IMR-90 (cell line): ENCODE measurements at regions not wholly inside any gene's neighbourhood (a gene's known extent, or its start where the extent isn't known, plus 50 kb on each side); places are given as distances from the start of the nearest gene placed in this dataset.

Experiments used
- ATAC-seq: fragments of 200-7000 bp; cut with Tn5 transposase; 2 replicates; pipeline ENCODE4 v1.9.1; 2020; ENCODE audit warnings: low read depth, mild to moderate bottlenecking, moderate library complexity
- BruUV-seq: library from RNA; stranded (reverse); fragments of 400-500 nt; replicated peaks from 2 replicates; lab custom pipeline; 2021; lab: Mats Ljungman, UMichigan
- CTCF ChIA-PET: fragments of 300-600 bp; formaldehyde crosslinking; extraction: SDS; loops from one replicate; lab custom pipeline; 2021; ENCODE audit warnings: antibody characterized with exemption; lab: Yijun Ruan, JAX
- POLR2A ChIA-PET: fragments of 300-600 bp; sonication (Branson Sonifier 250); formaldehyde crosslinking; loops from one replicate; lab custom pipeline; 2022; ENCODE audit warnings: antibody characterized with exemption; ENCODE audit not compliant: unreplicated experiment; lab: Charles Lee
- DNase-seq: peaks from one replicate; pipeline ENCODE4 v3.0.0; 2013
- H2AFZ ChIP-seq: replicated peaks from 2 replicates; pipeline ENCODE3; 2013; ENCODE audit warnings: low read length, mild to moderate bottlenecking; ENCODE audit not compliant: poor library complexity
- H2AK5ac ChIP-seq: 2 replicates; pipeline ENCODE4 v1.6.1; 2013; ENCODE audit warnings: low read depth, low read length, inconsistent platforms
- H2AK9ac ChIP-seq: replicated peaks from 2 replicates; pipeline ENCODE3; 2013; ENCODE audit warnings: mild to moderate bottlenecking, low read depth, low read length, moderate library complexity; ENCODE audit not compliant: poor library complexity
- H2BK120ac ChIP-seq: 2 replicates; pipeline ENCODE4 v1.6.1; 2013; ENCODE audit warnings: low read depth, low read length, inconsistent platforms
- H2BK15ac ChIP-seq: 3 replicates; pipeline ENCODE4 v1.6.1; 2013; ENCODE audit warnings: low read depth, low read length, inconsistent platforms
- H2BK20ac ChIP-seq: 2 replicates; pipeline ENCODE4 v1.6.1; 2013; ENCODE audit warnings: low read depth, mild to moderate bottlenecking, inconsistent platforms, low read length, moderate library complexity
- H2BK5ac ChIP-seq: 2 replicates; pipeline ENCODE4 v1.6.1; 2013; ENCODE audit warnings: mild to moderate bottlenecking, low read depth, low read length, inconsistent platforms; ENCODE audit not compliant: poor library complexity, severe bottlenecking
- H3K14ac ChIP-seq: replicated peaks from 2 replicates; pipeline ENCODE4 v1.6.1; 2013; ENCODE audit warnings: low read depth, low read length, inconsistent platforms
- H3K18ac ChIP-seq: 2 replicates; pipeline ENCODE4 v1.6.1; 2013; ENCODE audit warnings: low read depth, low read length, control low read depth
- H3K23ac ChIP-seq: 2 replicates; pipeline ENCODE4 v1.6.1; 2013; ENCODE audit warnings: low read depth, low read length, inconsistent platforms
- H3K27ac ChIP-seq: 2 replicates; pipeline ENCODE4 v1.5.1; 2013; ENCODE audit warnings: mild to moderate bottlenecking, control low read depth, low read length; ENCODE audit not compliant: insufficient read depth
- H3K27me3 ChIP-seq: 2 replicates; pipeline ENCODE4 v1.6.1; 2013; ENCODE audit warnings: low read length; ENCODE audit not compliant: control insufficient read depth, insufficient read depth
- H3K36me3 ChIP-seq: 2 replicates; pipeline ENCODE4 v1.6.1; 2013; ENCODE audit warnings: low read length, mixed read lengths; ENCODE audit not compliant: control insufficient read depth, insufficient read depth
- H3K4ac ChIP-seq: 2 replicates; pipeline ENCODE4 v1.6.1; 2013; ENCODE audit warnings: low read depth, low read length, inconsistent platforms
- H3K4me1 ChIP-seq: 2 replicates; pipeline ENCODE4 v1.6.1; 2013; ENCODE audit warnings: low read length, mixed read lengths; ENCODE audit not compliant: control insufficient read depth, insufficient read depth
- H3K4me2 ChIP-seq: 2 replicates; pipeline ENCODE4 v1.6.1; 2013; ENCODE audit warnings: low read depth, mild to moderate bottlenecking, control low read depth, low read length, moderate library complexity
- H3K4me3 ChIP-seq: 2 replicates; pipeline ENCODE4 v1.5.1; 2013; ENCODE audit warnings: low read depth, mild to moderate bottlenecking, control low read depth, low read length, moderate library complexity; ENCODE audit not compliant: insufficient read depth
- H3K56ac ChIP-seq: 2 replicates; pipeline ENCODE4 v1.6.1; 2013; ENCODE audit warnings: low read length, inconsistent platforms; ENCODE audit not compliant: insufficient read depth; ENCODE audit errors: extremely low read depth
- H3K79me1 ChIP-seq, 2 experiments: 2 replicates each; pipeline ENCODE4 v1.6.1; 2013; ENCODE audit warnings: low read length in 2 of 2, inconsistent platforms in 1 of 2, low read depth in 1 of 2
- H3K9ac ChIP-seq: 2 replicates; pipeline ENCODE4 v1.6.1; 2013; ENCODE audit warnings: low read depth, low read length, control low read depth
- H3K9me1 ChIP-seq: 2 replicates; pipeline ENCODE4 v1.6.1; 2013; ENCODE audit warnings: low read length, inconsistent platforms; ENCODE audit not compliant: insufficient read depth
- H3K9me3 ChIP-seq: 2 replicates; pipeline ENCODE4 v1.6.1; 2013; ENCODE audit warnings: low read length; ENCODE audit not compliant: control insufficient read depth, insufficient read depth
- H4K20me1 ChIP-seq: 2 replicates; pipeline ENCODE4 v1.6.1; 2013; ENCODE audit warnings: low read length, inconsistent platforms; ENCODE audit not compliant: insufficient read depth
- H4K5ac ChIP-seq: 2 replicates; pipeline ENCODE4 v1.6.1; 2013; ENCODE audit warnings: mild to moderate bottlenecking, low read depth, low read length, control low read depth
- H4K8ac ChIP-seq, 2 experiments: 2 replicates each; pipeline ENCODE4 v1.6.1; 2013; ENCODE audit warnings: low read depth in 2 of 2, low read length in 2 of 2, control low read depth in 1 of 2, inconsistent platforms in 1 of 2
- H4K91ac ChIP-seq: 2 replicates; pipeline ENCODE4 v1.6.1; 2013; ENCODE audit warnings: low read depth, low read length, inconsistent platforms; ENCODE audit not compliant: insufficient read depth
- BHLHE40 ChIP-seq: fragments of 150-350 bp; IDR thresholded peaks from 2 replicates; pipeline ENCODE4 v1.6.1; 2016; ENCODE audit warnings: mild to moderate bottlenecking, low read depth, low read length
- CEBPB ChIP-seq: IDR thresholded peaks from 2 replicates; pipeline ENCODE4 v1.6.1; 2012; ENCODE audit warnings: low read depth, low read length, improper control_type of control experiment
- CHD1 ChIP-seq: IDR thresholded peaks from 2 replicates; pipeline ENCODE4 v1.6.1; 2012; ENCODE audit warnings: low read depth, low read length, improper control_type of control experiment
- FOS ChIP-seq: fragments of 150-350 bp; IDR thresholded peaks from 2 replicates; pipeline ENCODE4 v1.6.1; 2016; ENCODE audit warnings: low read depth, low read length
- MAFK ChIP-seq: IDR thresholded peaks from 2 replicates; pipeline ENCODE4 v1.6.1; 2012; ENCODE audit warnings: low read depth, low read length, improper control_type of control experiment
- MAZ ChIP-seq: IDR thresholded peaks from 2 replicates; pipeline ENCODE4 v1.6.1; 2012; ENCODE audit warnings: low read depth, mild to moderate bottlenecking, low read length, improper control_type of control experiment, moderate library complexity, borderline replicate concordance
- MXI1 ChIP-seq: IDR thresholded peaks from 2 replicates; pipeline ENCODE4 v1.6.1; 2012; ENCODE audit warnings: low read depth, mild to moderate bottlenecking, low read length, moderate library complexity, borderline replicate concordance
- NFE2L2 ChIP-seq: fragments of 150-350 bp; IDR thresholded peaks from 2 replicates; pipeline ENCODE4 v1.6.1; 2016; ENCODE audit warnings: low read depth, mild to moderate bottlenecking, low read length
- POLR2A ChIP-seq: IDR thresholded peaks from 2 replicates; pipeline ENCODE4 v1.6.1; 2012; ENCODE audit warnings: mild to moderate bottlenecking, low read depth, low read length
- RAD21 ChIP-seq: IDR thresholded peaks from 2 replicates; pipeline ENCODE4 v1.6.1; 2012; ENCODE audit warnings: low read length, improper control_type of control experiment
- RCOR1 ChIP-seq: IDR thresholded peaks from 2 replicates; pipeline ENCODE4 v1.6.1; 2012; ENCODE audit warnings: mild to moderate bottlenecking, low read length, improper control_type of control experiment; ENCODE audit not compliant: insufficient replicate concordance
- RFX5 ChIP-seq: IDR thresholded peaks from 2 replicates; pipeline ENCODE4 v1.8.0; 2012; ENCODE audit warnings: low read depth, mild to moderate bottlenecking, low read length, moderate library complexity
- SMC3 ChIP-seq: fragments of 150-350 bp; IDR thresholded peaks from 2 replicates; pipeline ENCODE4 v1.6.1; 2016; ENCODE audit warnings: low read depth, mild to moderate bottlenecking, antibody characterized with exemption, low read length, moderate library complexity
- WGBS, 2 experiments: methylation state at CpG; one replicate each; pipeline versions ENCODE4 v1.1.5 to v1.1.7; 2013; ENCODE audit warnings: missing lambda C conversion rate in 2 of 2; ENCODE audit not compliant: insufficient read length in 1 of 2; ENCODE audit errors: extremely low coverage in 2 of 2; 5-methylcytosine and 5-hydroxymethylcytosine counted together
- dilution Hi-C: fragments of 300-500 bp; cut with HindIII; formaldehyde crosslinking; loops from one replicate; pipeline ENCODE4 v1.14.3; 2018; ENCODE audit warnings: low sequenced_read_pairs; ENCODE audit not compliant: unreplicated experiment
- in situ Hi-C: fragments of 300-500 bp; cut with MboI; formaldehyde crosslinking; loops from 3 replicates; pipeline ENCODE4 v1.14.3; 2019; ENCODE audit warnings: low sequenced_read_pairs, inconsistent platforms, mixed read lengths
- intact Hi-C: fragments of 100-400 bp; cut with micrococcal nuclease; formaldehyde crosslinking; loops from 2 replicates; pipeline ENCODE4 v1.10.0; 2022
- TF ChIP-seq, protein P1 (sequence below): conservative IDR thresholded peaks from 2 replicates; pipeline ENCODE4 v1.5.1; 2012; ENCODE audit warnings: mild to moderate bottlenecking, low read depth, low read length, improper control_type of control experiment
- TF ChIP-seq, protein P2 (sequence below): fragments of 150-350 bp; IDR thresholded peaks from 2 replicates; pipeline ENCODE4 v1.6.1; 2016; ENCODE audit warnings: low read depth, mild to moderate bottlenecking, low read length, moderate library complexity, borderline replicate concordance
- TF ChIP-seq, protein P3 (sequence below): fragments of 150-350 bp; IDR thresholded peaks from 2 replicates; pipeline ENCODE4 v1.6.1; 2017; ENCODE audit warnings: mild to moderate bottlenecking, antibody characterized with exemption, low read length, low read depth

DNA sequence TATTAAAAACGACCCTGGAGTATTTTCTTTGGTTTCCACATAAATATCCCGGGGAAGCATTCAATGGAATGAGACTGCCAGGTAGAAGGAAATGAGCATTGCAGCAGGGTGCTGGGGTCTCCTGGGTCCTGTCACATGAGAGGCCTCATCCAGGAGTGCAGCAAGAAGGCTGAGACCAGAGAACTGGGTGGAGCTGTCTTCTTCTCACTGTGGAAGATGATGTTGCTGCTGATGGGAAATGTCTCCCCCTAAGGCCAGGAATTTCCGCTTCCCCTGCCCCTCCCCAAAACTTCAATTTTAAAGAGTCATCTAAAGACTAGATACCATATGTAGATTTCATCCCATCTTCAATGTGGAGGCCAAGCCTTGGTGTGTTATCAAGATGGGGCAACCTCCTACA, 95.2 kb upstream of the SIX2 start:
- Histone ChIP-seq H4K5ac (no peak overlapping the region), H2AK9ac (no peak overlapping the region), H3K14ac (no peak overlapping the region), H3K9me1 (no peaks in the 10 kb centered on the region), H3K23ac (no peak overlapping the region), H3K4me1 (no peaks in the 10 kb centered on the region), H3K27me3 (peaks cover 25% of the 10 kb centered on the region), H2BK5ac (no peak overlapping the region), H3K4me2 (no peak overlapping the region), H3K18ac (no peak overlapping the region), H3K56ac (no peak overlapping the region), H2BK120ac (no peak overlapping the region), H2AFZ (no peak overlapping the region), H2AK5ac (no peak overlapping the region), H3K79me1 (no peaks in the 10 kb centered on the region), H3K4ac (no peak overlapping the region), H3K9me3 (no peaks in the 10 kb centered on the region), H3K9ac (no peak overlapping the region), H3K36me3 (no peaks in the 10 kb centered on the region), H2BK20ac (no peak overlapping the region), H4K91ac (no peak overlapping the region), H2BK15ac (no peak overlapping the region), H4K8ac (no peak overlapping the region), H3K27ac (no peak overlapping the region), H3K4me3 (no peak overlapping the region), H4K20me1 (no peaks in the 10 kb centered on the region)
- ATAC-seq (no peak), DNase-seq (no peak)
- ChIA-PET CTCF (no interaction called here), POLR2A (no interaction called here)
- dilution Hi-C loops = no loop called here
- TF ChIP-seq RFX5 (no peak), RAD21 (no peak), CHD1 (no peak), NFE2L2 (no peak), POLR2A (no peak), SMC3 (no peak), RCOR1 (no peak), MXI1 (no peak), CEBPB (no peak), MAZ (no peak), FOS (no peak), BHLHE40 (no peak), MAFK (no peak)
- TF ChIP-seq, protein P1, sequence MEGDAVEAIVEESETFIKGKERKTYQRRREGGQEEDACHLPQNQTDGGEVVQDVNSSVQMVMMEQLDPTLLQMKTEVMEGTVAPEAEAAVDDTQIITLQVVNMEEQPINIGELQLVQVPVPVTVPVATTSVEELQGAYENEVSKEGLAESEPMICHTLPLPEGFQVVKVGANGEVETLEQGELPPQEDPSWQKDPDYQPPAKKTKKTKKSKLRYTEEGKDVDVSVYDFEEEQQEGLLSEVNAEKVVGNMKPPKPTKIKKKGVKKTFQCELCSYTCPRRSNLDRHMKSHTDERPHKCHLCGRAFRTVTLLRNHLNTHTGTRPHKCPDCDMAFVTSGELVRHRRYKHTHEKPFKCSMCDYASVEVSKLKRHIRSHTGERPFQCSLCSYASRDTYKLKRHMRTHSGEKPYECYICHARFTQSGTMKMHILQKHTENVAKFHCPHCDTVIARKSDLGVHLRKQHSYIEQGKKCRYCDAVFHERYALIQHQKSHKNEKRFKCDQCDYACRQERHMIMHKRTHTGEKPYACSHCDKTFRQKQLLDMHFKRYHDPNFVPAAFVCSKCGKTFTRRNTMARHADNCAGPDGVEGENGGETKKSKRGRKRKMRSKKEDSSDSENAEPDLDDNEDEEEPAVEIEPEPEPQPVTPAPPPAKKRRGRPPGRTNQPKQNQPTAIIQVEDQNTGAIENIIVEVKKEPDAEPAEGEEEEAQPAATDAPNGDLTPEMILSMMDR = no peak
- TF ChIP-seq, protein P2, sequence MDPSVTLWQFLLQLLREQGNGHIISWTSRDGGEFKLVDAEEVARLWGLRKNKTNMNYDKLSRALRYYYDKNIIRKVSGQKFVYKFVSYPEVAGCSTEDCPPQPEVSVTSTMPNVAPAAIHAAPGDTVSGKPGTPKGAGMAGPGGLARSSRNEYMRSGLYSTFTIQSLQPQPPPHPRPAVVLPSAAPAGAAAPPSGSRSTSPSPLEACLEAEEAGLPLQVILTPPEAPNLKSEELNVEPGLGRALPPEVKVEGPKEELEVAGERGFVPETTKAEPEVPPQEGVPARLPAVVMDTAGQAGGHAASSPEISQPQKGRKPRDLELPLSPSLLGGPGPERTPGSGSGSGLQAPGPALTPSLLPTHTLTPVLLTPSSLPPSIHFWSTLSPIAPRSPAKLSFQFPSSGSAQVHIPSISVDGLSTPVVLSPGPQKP = no peak
- TF ChIP-seq, protein P3, sequence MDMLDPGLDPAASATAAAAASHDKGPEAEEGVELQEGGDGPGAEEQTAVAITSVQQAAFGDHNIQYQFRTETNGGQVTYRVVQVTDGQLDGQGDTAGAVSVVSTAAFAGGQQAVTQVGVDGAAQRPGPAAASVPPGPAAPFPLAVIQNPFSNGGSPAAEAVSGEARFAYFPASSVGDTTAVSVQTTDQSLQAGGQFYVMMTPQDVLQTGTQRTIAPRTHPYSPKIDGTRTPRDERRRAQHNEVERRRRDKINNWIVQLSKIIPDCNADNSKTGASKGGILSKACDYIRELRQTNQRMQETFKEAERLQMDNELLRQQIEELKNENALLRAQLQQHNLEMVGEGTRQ = no peak
- no TSS peak for BruUV-seq
- 40% methylated on average over 1 of the region's 3 CpGs; no CpG with 5 or more reads in 1 of the 2 experiments for WGBS, 2 experiments
- in situ Hi-C loops = no loop called here
- intact Hi-C loops = no loop called here
